ENCODE measurements at regions not wholly inside any gene's neighbourhood (a gene's known extent, or its start where the extent isn't known, plus 50 kb on each side); places are given as distances from the start of the nearest gene placed in this dataset.

- DNase-seq, result no peak
- Histone ChIP-seq H3K9me3 (peaks cover 0 to 14% (median 0%) of the 10 kb centered on the region in 8 donors), H3K4me3 (no peak overlapping the region), H3K27me3 (replicated peaks in 1 of 7) (no peaks in the 10 kb centered on the region), H3K4me1 (no peaks in the 10 kb centered on the region), H3K36me3 (no peaks in the 10 kb centered on the region), H3K27ac (no peak overlapping the region)
- TF ChIP-seq, protein P1, sequence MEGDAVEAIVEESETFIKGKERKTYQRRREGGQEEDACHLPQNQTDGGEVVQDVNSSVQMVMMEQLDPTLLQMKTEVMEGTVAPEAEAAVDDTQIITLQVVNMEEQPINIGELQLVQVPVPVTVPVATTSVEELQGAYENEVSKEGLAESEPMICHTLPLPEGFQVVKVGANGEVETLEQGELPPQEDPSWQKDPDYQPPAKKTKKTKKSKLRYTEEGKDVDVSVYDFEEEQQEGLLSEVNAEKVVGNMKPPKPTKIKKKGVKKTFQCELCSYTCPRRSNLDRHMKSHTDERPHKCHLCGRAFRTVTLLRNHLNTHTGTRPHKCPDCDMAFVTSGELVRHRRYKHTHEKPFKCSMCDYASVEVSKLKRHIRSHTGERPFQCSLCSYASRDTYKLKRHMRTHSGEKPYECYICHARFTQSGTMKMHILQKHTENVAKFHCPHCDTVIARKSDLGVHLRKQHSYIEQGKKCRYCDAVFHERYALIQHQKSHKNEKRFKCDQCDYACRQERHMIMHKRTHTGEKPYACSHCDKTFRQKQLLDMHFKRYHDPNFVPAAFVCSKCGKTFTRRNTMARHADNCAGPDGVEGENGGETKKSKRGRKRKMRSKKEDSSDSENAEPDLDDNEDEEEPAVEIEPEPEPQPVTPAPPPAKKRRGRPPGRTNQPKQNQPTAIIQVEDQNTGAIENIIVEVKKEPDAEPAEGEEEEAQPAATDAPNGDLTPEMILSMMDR (IDR thresholded peaks at IDR 0.05 in 8 of 11, conservative IDR thresholded peaks at IDR 0.05 in 3 of 11), result no peak
- TF ChIP-seq POLR2AphosphoS5 (IDR thresholded peaks at IDR 0.05) (no peak), POLR2A (IDR thresholded peaks at IDR 0.05) (no peak)
- intact Hi-C loops (cut with DNase I; ENCODE audit: low total_unique reads), result no loop called here
Measured at GRCh38 chr14:43356979-43357545, 1150.0 kb downstream of the FSCB start.

GRCh38 chr14:43356382-43356781 is 1150.7 kb downstream of the FSCB start:
- intact Hi-C loops (cut with DNase I; ENCODE audit: low total_unique reads), result no loop called here
- 21 to 39% (median 37%) methylated on average over 1 of the region's 1 CpG for WGBS, 5 donors
- H3K9me3 ChIP-seq, result peaks cover 0 to 14% (median 0%) of the 10 kb centered on the region in 8 donors
- no peak overlapping the region for H3K27ac ChIP-seq
- H3K36me3 ChIP-seq, result no peaks in the 10 kb centered on the region
- no peaks in the 10 kb centered on the region for H3K27me3 ChIP-seq (replicated peaks in 1 of 7)
- no peak for DNase-seq
- no peaks in the 10 kb centered on the region for H3K4me1 ChIP-seq
- H3K4me3 ChIP-seq, result no peak overlapping the region
- no peak for TF ChIP-seq POLR2A (IDR thresholded peaks at IDR 0.05)
- TF ChIP-seq POLR2AphosphoS5 (IDR thresholded peaks at IDR 0.05), result no peak
- TF ChIP-seq, protein P1 (IDR thresholded peaks at IDR 0.05 in 8 of 11, conservative IDR thresholded peaks at IDR 0.05 in 3 of 11), result no peak

DNA sequence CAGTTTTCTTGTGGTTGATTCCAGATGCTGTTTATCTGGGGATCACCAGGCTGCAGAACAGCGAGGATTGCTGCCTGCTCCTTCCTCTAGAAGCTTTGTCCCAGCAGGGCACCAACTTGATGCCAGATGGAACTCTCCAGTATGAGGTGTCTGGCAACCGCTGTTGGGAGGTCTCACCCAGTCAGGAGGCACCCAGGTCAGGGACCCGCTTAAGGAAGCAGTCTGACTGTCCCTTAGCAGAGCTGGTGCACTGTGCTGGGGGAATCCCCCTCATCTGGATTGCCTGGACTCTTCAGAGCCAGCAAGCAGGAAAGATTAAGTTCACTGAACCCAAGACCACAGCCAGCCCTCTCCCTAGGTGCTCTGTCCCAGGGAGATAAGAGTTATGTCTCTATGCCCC is 1165.2 kb downstream of the FSCB start:
- no peaks in the 10 kb centered on the region for H3K4me1 ChIP-seq
- H3K9me3 ChIP-seq, result peaks cover 0 to 30% (median 9%) of the 10 kb centered on the region in 8 donors
- H3K4me3 ChIP-seq, result no peak overlapping the region
- intact Hi-C loops (cut with DNase I; ENCODE audit: low total_unique reads), result no loop called here
- no peak overlapping the region for H3K27ac ChIP-seq
- H3K36me3 ChIP-seq, result no peaks in the 10 kb centered on the region
- DNase-seq, result no peak
- WGBS, 5 donors, result 59 to 85% (median 66%) methylated on average over 2 to 3 of the region's 3 CpGs
- no peaks in the 10 kb centered on the region for H3K27me3 ChIP-seq (replicated peaks in 1 of 7)
- TF ChIP-seq, protein P1 (IDR thresholded peaks at IDR 0.05 in 8 of 11, conservative IDR thresholded peaks at IDR 0.05 in 3 of 11), result no peak
- no peak for TF ChIP-seq POLR2AphosphoS5 (IDR thresholded peaks at IDR 0.05)
- no peak for TF ChIP-seq POLR2A (IDR thresholded peaks at IDR 0.05)

- Histone ChIP-seq H3K27ac (no peak overlapping the region), H3K4me1 (no peaks in the 10 kb centered on the region), H3K27me3 (replicated peaks in 1 of 7) (no peaks in the 10 kb centered on the region), H3K9me3 (peaks cover 0 to 12% (median 0%) of the 10 kb centered on the region in 8 donors), H3K36me3 (no peaks in the 10 kb centered on the region), H3K4me3 (no peak overlapping the region)
- intact Hi-C loops (cut with DNase I; ENCODE audit: low total_unique reads), result no loop called here
- TF ChIP-seq POLR2A (IDR thresholded peaks at IDR 0.05) (no peak), POLR2AphosphoS5 (IDR thresholded peaks at IDR 0.05) (no peak)
- TF ChIP-seq, protein P1 (IDR thresholded peaks at IDR 0.05 in 8 of 11, conservative IDR thresholded peaks at IDR 0.05 in 3 of 11), result no peak
- WGBS, 5 donors, result 45 to 62% (median 52%) methylated on average over 1 of the region's 1 CpG
- no peak for DNase-seq
Measured at GRCh38 chr14:43338713-43339112, 1168.4 kb downstream of the FSCB start.

Data from spleen (tissue), 11 donors.